DND-41 (cell line): ENCODE measurements at regions not wholly inside any gene's neighbourhood (a gene's known extent, or its start where the extent isn't known, plus 50 kb on each side); places are given as distances from the start of the nearest gene placed in this dataset.
A peak's percentile ranks its signal among the peaks of the same experiment; 100 is the strongest.

Experiments used
- ATAC-seq: fragments of 200-7000 bp; cut with Tn5 transposase; 3 replicates; pipeline ENCODE4 v1.9.1; 2021; ENCODE audit warnings: low read depth; ENCODE audit not compliant: insufficient read depth
- DNase-seq: peaks from one replicate; pipeline ENCODE4 v3.0.0-alpha.2; 2020
- H2AFZ ChIP-seq: 2 replicates; pipeline ENCODE4 v1.6.0; 2012; ENCODE audit warnings: low read depth, low read length
- H3K27ac ChIP-seq: 2 replicates; pipeline ENCODE4 v1.5.1; 2012; ENCODE audit warnings: low read length, inconsistent platforms
- H3K27me3 ChIP-seq: fragments of 200-600 bp; sonication (generic); 2 replicates; pipeline ENCODE4 v1.6.0; 2012; ENCODE audit warnings: low read length, mild to moderate bottlenecking, inconsistent platforms; ENCODE audit not compliant: insufficient read depth, poor library complexity
- H3K36me3 ChIP-seq: 2 replicates; pipeline ENCODE4 v1.5.1; 2012; ENCODE audit warnings: low read length, inconsistent platforms; ENCODE audit not compliant: insufficient read depth
- H3K4me1 ChIP-seq: 2 replicates; pipeline ENCODE4 v1.5.1; 2012; ENCODE audit warnings: mild to moderate bottlenecking, low read length; ENCODE audit not compliant: insufficient read depth
- H3K4me2 ChIP-seq: 2 replicates; pipeline ENCODE4 v1.6.0; 2012; ENCODE audit warnings: mild to moderate bottlenecking, moderate library complexity, low read length, inconsistent platforms; ENCODE audit not compliant: insufficient read depth
- H3K4me3 ChIP-seq, 2 experiments: fragments of 200-600 bp in 1 of 2; shearing (Covaris generic) in 1 of 2; 2 replicates each; pipeline ENCODE4 v1.5.1; 2012 to 2016; ENCODE audit warnings: inconsistent platforms in 2 of 2, low read length in 2 of 2, mild to moderate bottlenecking in 2 of 2, low read depth in 1 of 2, moderate library complexity in 1 of 2
- H3K79me2 ChIP-seq: 2 replicates; pipeline ENCODE4 v1.6.0; 2012; ENCODE audit warnings: low read length, inconsistent platforms; ENCODE audit not compliant: insufficient read depth
- H3K9ac ChIP-seq: 2 replicates; pipeline ENCODE4 v1.6.0; 2012; ENCODE audit warnings: low read depth, mild to moderate bottlenecking, inconsistent platforms, low read length, moderate library complexity
- H3K9me3 ChIP-seq: 2 replicates; pipeline ENCODE4 v1.5.1; 2012; ENCODE audit warnings: low read length, moderate library complexity, mild to moderate bottlenecking, inconsistent platforms; ENCODE audit not compliant: insufficient read depth, severe bottlenecking
- H4K20me1 ChIP-seq: 2 replicates; pipeline ENCODE4 v1.6.0; 2012; ENCODE audit warnings: low read length; ENCODE audit not compliant: insufficient read depth
- EZH2 ChIP-seq: IDR thresholded peaks from 3 replicates; pipeline ENCODE4 v1.6.1; 2012; ENCODE audit warnings: borderline replicate concordance, low read depth, mild to moderate bottlenecking, moderate library complexity, low read length, inconsistent platforms; ENCODE audit not compliant: severe bottlenecking
- TF ChIP-seq, protein P1 (sequence below): IDR thresholded peaks from 2 replicates; pipeline ENCODE4 v1.5.1; 2012; ENCODE audit warnings: borderline replicate concordance, low read length, moderate library complexity, mild to moderate bottlenecking; ENCODE audit not compliant: poor library complexity, severe bottlenecking; ENCODE audit errors: extremely low read depth

DNA sequence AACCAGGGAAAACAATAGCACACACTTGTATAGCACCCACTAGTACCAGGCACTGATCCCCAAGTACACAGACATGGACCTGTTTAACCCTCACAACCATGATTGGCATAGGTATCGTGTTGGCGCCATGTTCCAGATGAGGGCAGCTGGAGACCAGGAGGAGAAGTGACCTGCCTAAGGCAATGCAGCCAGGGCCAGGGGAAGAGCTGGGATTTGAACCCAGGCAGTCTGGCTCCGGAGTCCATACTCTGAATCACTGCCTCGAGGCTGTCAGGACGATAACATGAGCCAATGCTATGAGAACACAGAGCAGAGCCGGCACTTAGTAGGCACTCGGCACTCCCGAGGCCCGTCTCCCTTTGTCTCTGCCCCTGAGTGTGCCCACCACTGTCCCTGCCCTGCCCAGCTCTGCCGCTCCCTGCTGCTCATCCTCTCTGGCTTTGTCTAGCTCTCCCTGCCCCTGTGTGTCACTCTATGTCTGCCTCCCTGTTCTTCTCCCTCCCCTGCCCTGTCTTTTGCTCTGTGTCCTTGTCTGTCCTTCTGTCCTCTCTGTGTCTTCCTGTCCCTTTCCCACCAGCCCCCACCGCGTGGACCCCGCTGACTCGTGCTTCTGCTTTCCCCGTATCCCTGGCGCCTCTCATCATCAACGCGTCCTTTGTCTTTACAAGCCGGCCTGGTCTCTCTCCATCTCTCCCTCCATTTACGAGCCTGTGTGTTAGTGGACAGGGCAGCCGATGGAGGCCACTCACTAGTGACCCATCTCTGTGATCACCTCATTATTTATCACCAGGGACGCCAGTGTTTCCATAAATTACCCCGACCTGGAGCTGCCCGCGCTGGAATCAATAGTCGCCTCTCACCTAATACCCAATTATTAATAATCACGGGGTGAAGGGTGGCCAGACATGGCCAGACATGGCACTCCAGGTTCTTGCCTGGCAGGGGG lies 99.4 kb upstream of the MVB12B start:
- Histone ChIP-seq H3K4me3 (no peak overlapping the region), H3K27ac (no peak overlapping the region), H3K79me2 (no peaks in the 10 kb centered on the region), H2AFZ (no peak overlapping the region), H3K4me1 (no peaks in the 10 kb centered on the region), H3K4me2 (no peak overlapping the region), H3K27me3 (no peaks in the 10 kb centered on the region), H3K9ac (no peak overlapping the region), H3K36me3 (no peaks in the 10 kb centered on the region), H3K9me3 (no peaks in the 10 kb centered on the region), H4K20me1 (0 out of 2 replicates have a peak, but pooled peaks cover 4% of the 10 kb centered on the region)
- ATAC-seq: no peak
- TF ChIP-seq, protein P1, sequence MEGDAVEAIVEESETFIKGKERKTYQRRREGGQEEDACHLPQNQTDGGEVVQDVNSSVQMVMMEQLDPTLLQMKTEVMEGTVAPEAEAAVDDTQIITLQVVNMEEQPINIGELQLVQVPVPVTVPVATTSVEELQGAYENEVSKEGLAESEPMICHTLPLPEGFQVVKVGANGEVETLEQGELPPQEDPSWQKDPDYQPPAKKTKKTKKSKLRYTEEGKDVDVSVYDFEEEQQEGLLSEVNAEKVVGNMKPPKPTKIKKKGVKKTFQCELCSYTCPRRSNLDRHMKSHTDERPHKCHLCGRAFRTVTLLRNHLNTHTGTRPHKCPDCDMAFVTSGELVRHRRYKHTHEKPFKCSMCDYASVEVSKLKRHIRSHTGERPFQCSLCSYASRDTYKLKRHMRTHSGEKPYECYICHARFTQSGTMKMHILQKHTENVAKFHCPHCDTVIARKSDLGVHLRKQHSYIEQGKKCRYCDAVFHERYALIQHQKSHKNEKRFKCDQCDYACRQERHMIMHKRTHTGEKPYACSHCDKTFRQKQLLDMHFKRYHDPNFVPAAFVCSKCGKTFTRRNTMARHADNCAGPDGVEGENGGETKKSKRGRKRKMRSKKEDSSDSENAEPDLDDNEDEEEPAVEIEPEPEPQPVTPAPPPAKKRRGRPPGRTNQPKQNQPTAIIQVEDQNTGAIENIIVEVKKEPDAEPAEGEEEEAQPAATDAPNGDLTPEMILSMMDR: no peak
- no peak for TF ChIP-seq EZH2
- DNase-seq: no peak

DNA sequence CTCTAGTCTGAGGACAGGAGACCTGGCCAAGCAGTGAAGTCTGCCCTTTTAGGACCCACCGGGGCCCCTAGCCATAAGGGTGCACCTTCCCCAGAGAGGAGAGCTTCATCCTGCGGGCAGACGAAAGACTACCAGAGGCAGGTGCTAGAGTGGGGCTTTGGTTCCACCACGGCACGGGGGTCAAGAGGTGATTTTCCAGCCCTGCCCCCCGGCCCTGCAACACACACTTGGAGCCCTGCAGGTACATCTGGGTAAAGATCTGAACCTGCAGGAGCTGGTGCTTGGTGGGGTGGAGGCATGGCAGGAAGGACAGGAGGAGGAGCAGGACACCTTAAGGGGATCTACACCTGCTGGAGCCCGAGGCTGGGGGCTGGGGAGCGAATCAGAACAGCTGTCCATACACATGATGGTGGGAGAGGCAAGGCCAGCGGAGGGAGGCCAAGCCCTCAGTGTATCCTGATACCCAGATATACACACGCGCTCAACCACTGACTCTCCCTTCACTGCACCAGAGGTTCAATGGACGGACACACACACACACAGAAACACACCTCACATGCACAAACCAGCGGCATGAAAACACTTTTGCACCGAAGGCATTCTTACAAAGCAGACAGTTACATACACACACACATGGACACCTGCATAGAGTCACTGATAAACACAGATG lies 98.4 kb upstream of the MVB12B start:
- H3K27ac ChIP-seq: no peak overlapping the region
- no peak for ATAC-seq
- H3K36me3 ChIP-seq: no peaks in the 10 kb centered on the region

DNA sequence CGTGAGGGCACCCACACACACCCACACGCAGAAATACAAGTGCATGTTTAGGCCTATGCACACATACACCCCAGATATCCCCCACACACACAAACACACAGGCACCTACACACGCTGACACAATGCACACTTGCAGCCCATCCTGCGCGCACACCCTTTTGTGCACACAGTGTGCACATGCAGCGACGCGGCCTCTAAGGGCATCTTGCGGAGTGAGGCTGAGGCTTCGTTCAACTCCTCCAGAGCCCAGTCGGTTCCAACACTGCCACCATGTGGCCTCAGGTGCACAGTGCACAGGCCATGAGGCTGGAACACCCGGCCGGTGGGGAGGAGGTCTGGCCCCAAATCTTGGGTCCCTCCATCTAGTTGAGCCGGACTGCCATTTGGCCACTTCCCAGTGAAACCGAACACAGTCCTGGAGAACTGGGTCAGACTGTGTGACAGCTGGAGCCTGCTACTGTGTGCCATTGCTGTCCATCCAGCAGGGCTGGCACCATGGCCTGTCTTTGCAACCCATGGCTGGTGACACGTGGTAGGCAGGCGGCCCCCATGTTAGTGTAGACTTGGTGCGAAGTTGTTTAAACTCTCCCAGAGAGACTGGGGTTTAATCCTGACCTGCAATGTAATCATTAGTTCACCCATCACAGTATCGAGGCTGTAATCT lies 97.7 kb upstream of the MVB12B start:
- DNase-seq (peak; percentile 57), ATAC-seq (peak; percentile 88)
- Histone ChIP-seq H3K27ac (no peak overlapping the region), H3K4me3 (no peak overlapping the region), H3K79me2 (no peaks in the 10 kb centered on the region), H2AFZ (no peak overlapping the region), H3K9ac (no peak overlapping the region), H4K20me1 (0 out of 2 replicates have a peak, but pooled peaks cover 4% of the 10 kb centered on the region), H3K4me2 (no peak overlapping the region), H3K27me3 (no peaks in the 10 kb centered on the region), H3K9me3 (no peaks in the 10 kb centered on the region), H3K4me1 (no peaks in the 10 kb centered on the region), H3K36me3 (no peaks in the 10 kb centered on the region)
- TF ChIP-seq EZH2: no peak
- TF ChIP-seq, protein P1: peak; percentile 95

More for the DNA sequence above, 98.4 kb upstream of the MVB12B start:
- 0 out of 2 replicates have a peak, but pooled peaks cover 4% of the 10 kb centered on the region for H4K20me1 ChIP-seq
- no peak overlapping the region for H3K4me3 ChIP-seq
- H3K9ac ChIP-seq: no peak overlapping the region
- H3K4me1 ChIP-seq: no peaks in the 10 kb centered on the region
- TF ChIP-seq EZH2: no peak
- TF ChIP-seq, protein P1: no peak
- no peaks in the 10 kb centered on the region for H3K79me2 ChIP-seq
- no peak overlapping the region for H3K4me2 ChIP-seq
- H2AFZ ChIP-seq: no peak overlapping the region
- DNase-seq: no peak
- no peaks in the 10 kb centered on the region for H3K9me3 ChIP-seq
- no peaks in the 10 kb centered on the region for H3K27me3 ChIP-seq
